ENCODE measurements at regions not wholly inside any gene's neighbourhood (a gene's known extent, or its start where the extent isn't known, plus 50 kb on each side); places are given as distances from the start of the nearest gene placed in this dataset.

DNA sequence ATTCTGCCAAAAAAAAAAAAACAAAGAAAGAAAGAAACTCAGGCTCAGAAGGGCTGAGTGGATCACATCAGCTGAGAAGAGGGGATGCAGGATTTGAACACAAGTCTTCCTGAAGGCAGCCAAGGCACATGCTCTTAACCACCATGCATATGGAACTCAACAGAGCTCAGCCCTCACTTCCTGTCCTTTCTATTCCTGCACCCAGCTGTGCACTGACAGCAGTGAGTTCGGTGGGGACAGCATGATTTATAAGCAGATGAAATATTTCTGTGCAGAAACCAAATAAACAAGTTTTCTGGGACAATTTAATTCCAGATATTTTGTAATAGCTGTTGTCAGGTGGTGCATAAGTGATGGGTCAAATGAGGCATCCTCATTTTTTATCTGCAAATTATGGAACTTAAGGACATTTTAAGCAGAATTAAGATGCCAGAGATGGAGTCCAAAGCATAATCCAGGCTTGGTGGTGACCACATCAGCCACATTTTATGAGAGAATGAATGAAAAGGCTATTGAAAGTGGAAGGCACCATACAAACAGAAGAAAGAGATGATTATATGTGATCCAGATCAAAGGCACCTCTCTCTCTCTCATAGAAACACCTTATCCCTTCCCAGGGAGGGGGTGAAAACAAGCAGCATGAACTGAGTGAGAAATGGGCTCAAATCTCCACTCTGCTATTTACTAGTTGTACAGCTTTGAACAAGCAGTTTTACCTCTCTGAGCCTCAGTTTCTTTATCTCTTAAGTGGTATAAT, 303.6 kb upstream of the MSX2 start:
- Histone ChIP-seq H3K9me3 (no peaks in the 10 kb centered on the region), H3K27ac (no peak overlapping the region), H3K36me3 (no peaks in the 10 kb centered on the region), H3K4me1 (ENCODE audit: insufficient read depth) (no peaks in the 10 kb centered on the region), H3K27me3 (no peaks in the 10 kb centered on the region), H3K4me3 (no peak overlapping the region)
- WGBS, 3 donors, result 3 to 16% (median 10%) methylated on average over 1 of the region's 1 CpG
- no peak for TF ChIP-seq POLR2A (IDR thresholded peaks at IDR 0.05)
- TF ChIP-seq, protein P1, sequence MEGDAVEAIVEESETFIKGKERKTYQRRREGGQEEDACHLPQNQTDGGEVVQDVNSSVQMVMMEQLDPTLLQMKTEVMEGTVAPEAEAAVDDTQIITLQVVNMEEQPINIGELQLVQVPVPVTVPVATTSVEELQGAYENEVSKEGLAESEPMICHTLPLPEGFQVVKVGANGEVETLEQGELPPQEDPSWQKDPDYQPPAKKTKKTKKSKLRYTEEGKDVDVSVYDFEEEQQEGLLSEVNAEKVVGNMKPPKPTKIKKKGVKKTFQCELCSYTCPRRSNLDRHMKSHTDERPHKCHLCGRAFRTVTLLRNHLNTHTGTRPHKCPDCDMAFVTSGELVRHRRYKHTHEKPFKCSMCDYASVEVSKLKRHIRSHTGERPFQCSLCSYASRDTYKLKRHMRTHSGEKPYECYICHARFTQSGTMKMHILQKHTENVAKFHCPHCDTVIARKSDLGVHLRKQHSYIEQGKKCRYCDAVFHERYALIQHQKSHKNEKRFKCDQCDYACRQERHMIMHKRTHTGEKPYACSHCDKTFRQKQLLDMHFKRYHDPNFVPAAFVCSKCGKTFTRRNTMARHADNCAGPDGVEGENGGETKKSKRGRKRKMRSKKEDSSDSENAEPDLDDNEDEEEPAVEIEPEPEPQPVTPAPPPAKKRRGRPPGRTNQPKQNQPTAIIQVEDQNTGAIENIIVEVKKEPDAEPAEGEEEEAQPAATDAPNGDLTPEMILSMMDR (IDR thresholded peaks at IDR 0.05), result no peak
- TF ChIP-seq EP300 (IDR thresholded peaks at IDR 0.05), result no peak
- intact Hi-C loops (cut with DNase I), result loop anchor here in 2 of 4 donors (5.0 to 10.0 kb wide), 2 partner anchors 374 to 516 kb away; no protein-coding TSS in a partner anchor
- DNase-seq, result no peak

DNA sequence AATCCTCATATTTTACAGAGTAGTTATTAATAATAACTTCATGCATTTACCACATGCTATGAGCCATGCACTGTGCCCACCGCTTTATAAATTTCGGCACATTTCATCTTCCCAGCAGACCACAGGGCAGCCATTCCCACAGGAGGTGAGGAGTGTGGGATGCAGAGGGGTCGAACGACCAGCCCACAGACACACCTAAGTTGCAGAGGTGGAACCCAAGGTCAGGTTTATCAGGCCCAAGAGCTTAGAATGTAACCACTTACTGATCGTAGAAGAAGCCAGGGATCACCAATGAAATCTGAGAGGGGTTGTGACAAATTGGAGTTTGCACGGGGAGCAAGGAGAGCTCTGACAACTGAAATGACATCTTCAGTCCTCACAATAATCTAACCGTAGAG, 303.0 kb upstream of the MSX2 start:
- no peak for DNase-seq
- Histone ChIP-seq H3K4me3 (no peak overlapping the region), H3K4me1 (ENCODE audit: insufficient read depth) (no peaks in the 10 kb centered on the region), H3K27ac (no peak overlapping the region), H3K36me3 (no peaks in the 10 kb centered on the region), H3K9me3 (no peaks in the 10 kb centered on the region), H3K27me3 (no peaks in the 10 kb centered on the region)
- 58 to 62% (median 60%) methylated on average over 7 of the region's 7 CpGs for WGBS, 3 donors
- no peak for TF ChIP-seq POLR2A (IDR thresholded peaks at IDR 0.05)
- TF ChIP-seq EP300 (IDR thresholded peaks at IDR 0.05), result no peak
- TF ChIP-seq, protein P1 (IDR thresholded peaks at IDR 0.05), result no peak
- intact Hi-C loops (cut with DNase I), result loop anchor here in 2 of 4 donors (5.0 to 10.0 kb wide), 2 partner anchors 373 to 516 kb away; no protein-coding TSS in a partner anchor

DNA sequence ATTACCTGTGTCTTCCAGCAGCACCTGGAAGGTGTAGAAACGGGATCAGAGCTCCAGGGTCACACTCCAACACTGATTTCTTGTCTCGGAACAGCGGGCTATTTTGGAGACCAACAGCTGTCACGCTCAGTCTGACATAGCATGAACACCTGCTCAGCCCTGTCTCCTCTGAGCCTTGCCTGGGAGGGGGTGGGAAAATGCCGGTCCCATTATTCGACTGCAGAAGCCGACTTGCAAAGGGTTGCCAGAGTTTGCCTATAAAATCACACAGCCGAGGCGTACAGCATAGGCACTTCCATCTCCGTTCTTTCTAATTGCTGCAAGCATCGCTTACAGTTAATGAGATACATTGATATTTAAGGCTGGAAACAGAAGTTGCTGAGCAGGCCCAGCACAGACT, 300.8 kb upstream of the MSX2 start:
- no peaks in the 10 kb centered on the region for H3K4me1 ChIP-seq (ENCODE audit: insufficient read depth)
- DNase-seq, result no peak
- H3K9me3 ChIP-seq, result no peaks in the 10 kb centered on the region
- no peak overlapping the region for H3K27ac ChIP-seq
- H3K27me3 ChIP-seq, result no peaks in the 10 kb centered on the region
- 73 to 79% (median 74%) methylated on average over 11 of the region's 11 CpGs for WGBS, 3 donors
- no peaks in the 10 kb centered on the region for H3K36me3 ChIP-seq
- intact Hi-C loops (cut with DNase I), result loop anchor here in 2 of 4 donors (5.0 to 10.0 kb wide), 2 partner anchors 371 to 514 kb away; no protein-coding TSS in a partner anchor
- no peak for TF ChIP-seq EP300 (IDR thresholded peaks at IDR 0.05)
- TF ChIP-seq, protein P1 (IDR thresholded peaks at IDR 0.05), result no peak
- TF ChIP-seq POLR2A (IDR thresholded peaks at IDR 0.05), result no peak
- H3K4me3 ChIP-seq, result no peak overlapping the region

DNA sequence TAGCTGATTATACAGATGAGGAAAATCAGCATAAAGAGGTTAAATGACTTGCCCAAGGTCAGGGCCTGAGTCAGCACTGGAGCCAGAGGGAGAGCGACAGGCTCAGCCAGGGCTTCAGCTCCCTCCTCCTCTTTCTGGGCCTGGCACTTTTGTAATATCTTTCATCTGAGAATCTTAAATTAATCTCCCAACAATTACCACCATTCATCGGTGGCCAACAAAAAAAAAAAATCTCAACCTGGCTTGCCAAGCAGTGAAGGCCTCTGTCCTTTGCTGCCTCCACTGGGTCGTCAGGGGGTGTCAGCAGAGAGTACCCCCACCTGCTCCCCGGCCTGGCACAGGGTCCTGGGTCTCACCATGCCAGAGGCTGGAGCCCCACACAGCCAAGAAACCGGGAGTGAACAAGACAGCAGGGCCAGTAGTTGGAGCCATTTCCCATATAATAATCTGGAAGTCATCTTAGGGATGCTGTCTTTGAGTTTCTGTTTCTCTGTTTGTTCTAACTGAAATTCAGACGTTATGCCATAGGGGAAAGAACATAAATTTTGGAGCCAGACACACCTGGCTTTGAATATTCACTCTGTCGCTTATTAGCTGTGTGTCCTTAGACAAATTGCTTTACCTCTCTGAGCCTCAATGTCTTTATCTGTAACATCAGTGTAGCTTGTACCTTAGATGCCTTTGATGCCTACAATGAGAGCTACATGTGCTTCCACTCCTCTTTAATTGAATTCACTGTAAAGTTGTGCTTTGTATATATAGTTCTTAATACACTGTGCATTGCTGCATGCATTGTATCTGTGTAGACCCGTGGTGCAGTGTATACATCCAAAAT, 299.9 kb upstream of the MSX2 start:
- WGBS, 3 donors, result 50 to 61% (median 52%) methylated on average over 8 of the region's 8 CpGs
- no peak overlapping the region for H3K4me3 ChIP-seq
- no peaks in the 10 kb centered on the region for H3K27me3 ChIP-seq
- DNase-seq, result no peak
- no peak overlapping the region for H3K27ac ChIP-seq
- H3K36me3 ChIP-seq, result no peaks in the 10 kb centered on the region
- intact Hi-C loops (cut with DNase I), result loop anchor here in 2 of 4 donors (5.0 to 10.0 kb wide), 2 partner anchors 370 to 513 kb away; no protein-coding TSS in a partner anchor
- H3K9me3 ChIP-seq, result no peaks in the 10 kb centered on the region
- TF ChIP-seq EP300 (IDR thresholded peaks at IDR 0.05), result no peak
- no peak for TF ChIP-seq POLR2A (IDR thresholded peaks at IDR 0.05)
- TF ChIP-seq, protein P1 (IDR thresholded peaks at IDR 0.05), result no peak
- H3K4me1 ChIP-seq (ENCODE audit: insufficient read depth), result no peaks in the 10 kb centered on the region
